Tibial nerve (tissue), 4 donors: ENCODE measurements at regions not wholly inside any gene's neighbourhood (a gene's known extent, or its start where the extent isn't known, plus 50 kb on each side); places are given as distances from the start of the nearest gene placed in this dataset.

ENCODE experiments used
- DNase-seq, 2 donors: peaks; one replicate each; pipeline ENCODE4 v3.0.0-alpha.2; 2019; ENCODE audit warnings: low spot score in 2 of 2
- H3K27ac ChIP-seq, 4 donors: fragments of 200-600 bp; sonication (generic) in 3 of 4; one replicate each; pipeline ENCODE4 v1.5.1; 2017 to 2019; ENCODE audit warnings: mild to moderate bottlenecking in 1 of 4
- H3K27me3 ChIP-seq, 2 donors: fragments of 200-600 bp; sonication (generic) in 1 of 2; one replicate each; pipeline versions ENCODE4 v1.5.1 to v1.6.0; 2017 to 2019
- H3K36me3 ChIP-seq, 3 donors: fragments of 200-600 bp; sonication (generic); one replicate each; pipeline ENCODE4 v1.5.1; 2018 to 2019
- H3K4me1 ChIP-seq, 4 donors: fragments of 200-600 bp; sonication (generic) in 3 of 4; one replicate each; pipeline ENCODE4 v1.5.1; 2017 to 2019
- H3K4me3 ChIP-seq, 4 donors: fragments of 200-600 bp; sonication (generic) in 3 of 4; one replicate each; pipeline ENCODE4 v1.5.1; 2017 to 2019; ENCODE audit warnings: mild to moderate bottlenecking in 1 of 4, moderate library complexity in 1 of 4
- H3K9me3 ChIP-seq, 4 donors: fragments of 200-600 bp; sonication (generic) in 3 of 4; one replicate each; pipeline ENCODE4 v1.5.1; 2017 to 2019
- CTCF ChIP-seq, 5 experiments: fragments of 200-600 bp in 3 of 5; fragments of 450-650 bp in 2 of 5; sonication (generic) in 3 of 5; IDR thresholded peaks; one replicate each; pipeline ENCODE4 v1.5.1; 2016 to 2019; ENCODE audit warnings: antibody characterized with exemption in 5 of 5, mild to moderate bottlenecking in 3 of 5, moderate library complexity in 2 of 5
- EP300 ChIP-seq, 2 donors: sonication (generic); formaldehyde crosslinking; IDR thresholded peaks; one replicate each; pipeline ENCODE4 v1.6.1; 2017; ENCODE audit warnings: antibody characterized with exemption in 2 of 2, mild to moderate bottlenecking in 1 of 2
- POLR2A ChIP-seq, 2 donors: fragments of 450-650 bp; IDR thresholded peaks; one replicate each; pipeline ENCODE4 v1.6.1; 2017; ENCODE audit warnings: antibody characterized with exemption in 2 of 2, mild to moderate bottlenecking in 2 of 2, moderate library complexity in 2 of 2
- WGBS, 2 donors: methylation state at CpG; one replicate each; pipeline ENCODE4 v1.1.5; 2018; 5-methylcytosine and 5-hydroxymethylcytosine counted together

GRCh38 chr20:11044561-11044960 lies 370.8 kb upstream of the JAG1 start:
- Histone ChIP-seq H3K27me3 (no peaks in the 10 kb centered on the region), H3K4me3 (no peak overlapping the region), H3K9me3 (no peaks in the 10 kb centered on the region), H3K36me3 (no peaks in the 10 kb centered on the region), H3K27ac (no peak overlapping the region), H3K4me1 (no peaks in the 10 kb centered on the region)
- DNase-seq: no peak
- TF ChIP-seq EP300 (IDR thresholded peaks at IDR 0.05): no peak
- TF ChIP-seq CTCF (IDR thresholded peaks at IDR 0.05): no peak
- no peak for TF ChIP-seq POLR2A (IDR thresholded peaks at IDR 0.05)
- WGBS, 2 donors: 91% methylated on average over 6 of the region's 6 CpGs

- Histone ChIP-seq H3K4me3 (no peak overlapping the region), H3K27ac (no peak overlapping the region), H3K27me3 (no peaks in the 10 kb centered on the region), H3K9me3 (no peaks in the 10 kb centered on the region), H3K4me1 (no peaks in the 10 kb centered on the region), H3K36me3 (no peaks in the 10 kb centered on the region)
- WGBS, 2 donors: 59 to 67% methylated on average over 8 of the region's 8 CpGs
- TF ChIP-seq CTCF (IDR thresholded peaks at IDR 0.05): no peak
- TF ChIP-seq EP300 (IDR thresholded peaks at IDR 0.05): no peak
- no peak for TF ChIP-seq POLR2A (IDR thresholded peaks at IDR 0.05)
- DNase-seq: no peak
These were observed 371.8 kb upstream of the JAG1 start for GRCh38 chr20:11045412-11046175.

- H3K36me3 ChIP-seq: no peaks in the 10 kb centered on the region
- 89 to 92% methylated on average over 2 of the region's 2 CpGs for WGBS, 2 donors
- H3K9me3 ChIP-seq: no peaks in the 10 kb centered on the region
- no peak overlapping the region for H3K27ac ChIP-seq
- no peaks in the 10 kb centered on the region for H3K27me3 ChIP-seq
- H3K4me1 ChIP-seq: peaks cover 0 to 6% (median 0%) of the 10 kb centered on the region in 4 donors
- no peak for DNase-seq
- no peak overlapping the region for H3K4me3 ChIP-seq
- TF ChIP-seq EP300 (IDR thresholded peaks at IDR 0.05) (no peak), CTCF (IDR thresholded peaks at IDR 0.05) (no peak), POLR2A (IDR thresholded peaks at IDR 0.05) (no peak)
These were observed 373.8 kb upstream of the JAG1 start for GRCh38 chr20:11047559-11047958.

GRCh38 chr20:11048739-11049138 lies 374.9 kb upstream of the JAG1 start:
- no peak for DNase-seq
- TF ChIP-seq POLR2A (IDR thresholded peaks at IDR 0.05) (no peak), EP300 (IDR thresholded peaks at IDR 0.05) (no peak), CTCF (IDR thresholded peaks at IDR 0.05) (no peak)
- Histone ChIP-seq H3K9me3 (no peaks in the 10 kb centered on the region), H3K4me3 (no peak overlapping the region), H3K4me1 (peaks cover 0 to 6% (median 0%) of the 10 kb centered on the region in 4 donors), H3K27me3 (no peaks in the 10 kb centered on the region), H3K27ac (no peak overlapping the region), H3K36me3 (no peaks in the 10 kb centered on the region)

GRCh38 chr20:11050350-11050749 lies 376.6 kb upstream of the JAG1 start:
- H3K9me3 ChIP-seq: no peaks in the 10 kb centered on the region
- 67 to 79% methylated on average over 2 of the region's 2 CpGs for WGBS, 2 donors
- no peaks in the 10 kb centered on the region for H3K36me3 ChIP-seq
- H3K27ac ChIP-seq: no peak overlapping the region
- no peak overlapping the region for H3K4me3 ChIP-seq
- H3K4me1 ChIP-seq: peaks cover 0 to 6% (median 0%) of the 10 kb centered on the region in 4 donors
- no peaks in the 10 kb centered on the region for H3K27me3 ChIP-seq
- DNase-seq: no peak
- TF ChIP-seq CTCF (IDR thresholded peaks at IDR 0.05) (no peak), POLR2A (IDR thresholded peaks at IDR 0.05) (no peak), EP300 (IDR thresholded peaks at IDR 0.05) (no peak)
